HG02763 (cell line): ENCODE measurements at regions not wholly inside any gene's neighbourhood (a gene's known extent, or its start where the extent isn't known, plus 50 kb on each side); places are given as distances from the start of the nearest gene placed in this dataset.

ENCODE experiments used
- ATAC-seq: cut with Tn5 transposase; IDR thresholded peaks from one replicate; pipeline ENCODE4 v1.9.1; 2021; ENCODE audit warnings: mild to moderate bottlenecking, moderate library complexity; ENCODE audit not compliant: unreplicated experiment

- ATAC-seq, result no peak
Measured at GRCh38 chr7:94054130-94054529, 50.0 kb upstream of the BET1 start.

GRCh38 chr7:94055963-94056362 lies 51.8 kb upstream of the BET1 start:
- no peak for ATAC-seq

- ATAC-seq, result no peak
Measured at GRCh38 chr7:94056796-94057207, 52.6 kb upstream of the BET1 start.

GRCh38 chr7:94057955-94058354 lies 53.8 kb upstream of the BET1 start:
- ATAC-seq, result no peak

- no peak for ATAC-seq
Measured at GRCh38 chr7:94059746-94060145, 55.6 kb upstream of the BET1 start.

GRCh38 chr7:94060752-94061151 lies 56.6 kb upstream of the BET1 start:
- ATAC-seq, result no peak

GRCh38 chr7:94061326-94061725 lies 57.2 kb upstream of the BET1 start:
- no peak for ATAC-seq

GRCh38 chr7:94062372-94062771 lies 58.2 kb upstream of the BET1 start:
- ATAC-seq, result no peak

GRCh38 chr7:94064541-94065191 lies 60.5 kb upstream of the BET1 start:
- no peak for ATAC-seq

GRCh38 chr7:94067047-94067446 lies 62.9 kb upstream of the BET1 start:
- no peak for ATAC-seq

GRCh38 chr7:94067506-94067905 lies 63.4 kb upstream of the BET1 start:
- ATAC-seq, result no peak

- ATAC-seq, result peak; percentile 55
Measured at GRCh38 chr7:94069162-94069739, 65.1 kb upstream of the BET1 start.

GRCh38 chr7:94080551-94080950 lies 76.4 kb upstream of the BET1 start:
- ATAC-seq, result no peak

GRCh38 chr7:94082126-94082525 lies 78.0 kb upstream of the BET1 start:
- ATAC-seq, result no peak

GRCh38 chr7:94087664-94088352 lies 83.7 kb upstream of the BET1 start:
- peak; percentile 97 for ATAC-seq

GRCh38 chr7:94088560-94088959 lies 84.4 kb upstream of the BET1 start:
- ATAC-seq, result no peak

GRCh38 chr7:94089806-94090205 lies 85.7 kb upstream of the BET1 start:
- no peak for ATAC-seq

- ATAC-seq, result no peak
Measured at GRCh38 chr7:94092980-94093379, 88.8 kb upstream of the BET1 start.

GRCh38 chr7:94094298-94094697 lies 90.1 kb upstream of the BET1 start:
- no peak for ATAC-seq

GRCh38 chr7:94095316-94096009 lies 91.3 kb upstream of the BET1 start:
- ATAC-seq, result no peak

- no peak for ATAC-seq
Measured at GRCh38 chr7:94099679-94100078, 95.5 kb upstream of the BET1 start.
